ENCODE measurements at regions not wholly inside any gene's neighbourhood (a gene's known extent, or its start where the extent isn't known, plus 50 kb on each side); places are given as distances from the start of the nearest gene placed in this dataset.

DNA sequence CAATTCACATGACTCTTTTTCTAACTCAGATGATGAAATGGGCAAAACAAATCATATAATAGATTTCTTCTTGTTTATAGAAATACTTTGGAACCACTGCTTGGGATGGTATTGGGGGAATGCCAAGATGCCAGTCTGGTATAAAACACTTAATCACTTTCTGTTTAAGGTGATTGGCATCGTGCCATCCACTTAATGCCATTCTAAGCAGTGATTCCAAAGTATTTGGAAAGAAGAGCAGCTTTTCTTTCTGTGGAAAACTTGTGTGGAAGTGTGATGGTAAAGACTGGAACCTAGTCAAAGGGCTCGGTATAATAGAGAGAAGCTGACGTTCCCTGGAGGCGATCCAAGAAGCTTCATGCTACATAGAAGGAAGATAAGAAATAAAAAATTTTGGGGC, 120.6 kb downstream of the TMEM26 start:
- no peaks in the 10 kb centered on the region for H3K4me1 Mint-ChIP-seq (ENCODE audit: low read depth)
- peaks cover 3% of the 10 kb centered on the region for H3K9me3 Mint-ChIP-seq
- H3K4me3 Mint-ChIP-seq: no peak overlapping the region
- no peak overlapping the region for H3K27ac Mint-ChIP-seq
- H3K36me3 Mint-ChIP-seq (ENCODE audit: low read depth): no peaks in the 10 kb centered on the region
- no peak for DNase-seq (ENCODE audit: low spot score)
- no peaks in the 10 kb centered on the region for H3K27me3 Mint-ChIP-seq (ENCODE audit: insufficient read depth)
- intact Hi-C loops (cut with micrococcal nuclease): no loop called here

DNA sequence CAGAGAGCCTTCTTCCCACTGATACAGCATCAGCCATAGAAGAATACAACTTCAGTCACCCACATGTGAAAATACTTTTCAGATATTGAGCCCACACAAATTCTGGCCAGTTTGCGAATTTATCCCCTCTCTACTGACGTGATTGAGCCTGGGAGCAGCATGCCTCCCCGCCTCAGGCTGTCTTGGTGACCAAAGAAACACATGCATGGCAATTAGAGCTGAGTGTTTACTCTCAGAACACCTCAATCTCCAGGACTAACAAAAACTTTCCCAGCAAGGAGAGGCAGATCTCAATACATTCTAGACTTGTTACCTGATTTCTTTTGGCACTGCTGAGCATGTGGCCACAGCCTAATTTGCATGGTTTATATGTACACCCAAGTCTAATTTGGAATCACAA, 122.5 kb downstream of the TMEM26 start:
- H3K27ac Mint-ChIP-seq: no peak overlapping the region
- H3K27me3 Mint-ChIP-seq (ENCODE audit: insufficient read depth): no peaks in the 10 kb centered on the region
- no peak overlapping the region for H3K4me3 Mint-ChIP-seq
- intact Hi-C loops (cut with micrococcal nuclease): no loop called here
- no peaks in the 10 kb centered on the region for H3K36me3 Mint-ChIP-seq (ENCODE audit: low read depth)
- H3K4me1 Mint-ChIP-seq (ENCODE audit: low read depth): no peaks in the 10 kb centered on the region
- no peak for DNase-seq (ENCODE audit: low spot score)
- H3K9me3 Mint-ChIP-seq: peaks cover 3% of the 10 kb centered on the region

DNA sequence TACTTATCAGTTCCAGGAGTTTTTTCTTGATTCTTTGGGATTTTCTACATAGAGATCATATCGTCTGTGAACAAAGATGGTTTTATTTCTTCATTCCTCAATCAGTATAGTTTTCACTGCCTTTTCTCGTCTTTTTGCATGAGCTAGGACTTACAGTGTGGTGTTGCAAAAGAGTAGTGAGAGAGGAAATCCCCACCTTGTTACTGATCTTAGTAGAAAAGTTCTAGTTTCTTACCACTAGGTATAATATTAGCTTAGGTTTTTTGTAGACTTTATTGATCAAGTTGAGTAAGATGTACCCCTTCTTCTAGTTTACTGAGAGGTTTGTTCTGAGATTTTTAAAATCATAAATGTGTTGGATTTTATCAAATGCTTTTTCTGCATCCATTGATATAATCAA, 123.3 kb downstream of the TMEM26 start:
- Mint-ChIP-seq H3K4me1 (ENCODE audit: low read depth) (no peaks in the 10 kb centered on the region), H3K27ac (no peak overlapping the region), H3K9me3 (no peaks in the 10 kb centered on the region), H3K27me3 (ENCODE audit: insufficient read depth) (no peaks in the 10 kb centered on the region), H3K36me3 (ENCODE audit: low read depth) (no peaks in the 10 kb centered on the region), H3K4me3 (no peak overlapping the region)
- intact Hi-C loops (cut with micrococcal nuclease): no loop called here
- DNase-seq (ENCODE audit: low spot score): no peak

DNA sequence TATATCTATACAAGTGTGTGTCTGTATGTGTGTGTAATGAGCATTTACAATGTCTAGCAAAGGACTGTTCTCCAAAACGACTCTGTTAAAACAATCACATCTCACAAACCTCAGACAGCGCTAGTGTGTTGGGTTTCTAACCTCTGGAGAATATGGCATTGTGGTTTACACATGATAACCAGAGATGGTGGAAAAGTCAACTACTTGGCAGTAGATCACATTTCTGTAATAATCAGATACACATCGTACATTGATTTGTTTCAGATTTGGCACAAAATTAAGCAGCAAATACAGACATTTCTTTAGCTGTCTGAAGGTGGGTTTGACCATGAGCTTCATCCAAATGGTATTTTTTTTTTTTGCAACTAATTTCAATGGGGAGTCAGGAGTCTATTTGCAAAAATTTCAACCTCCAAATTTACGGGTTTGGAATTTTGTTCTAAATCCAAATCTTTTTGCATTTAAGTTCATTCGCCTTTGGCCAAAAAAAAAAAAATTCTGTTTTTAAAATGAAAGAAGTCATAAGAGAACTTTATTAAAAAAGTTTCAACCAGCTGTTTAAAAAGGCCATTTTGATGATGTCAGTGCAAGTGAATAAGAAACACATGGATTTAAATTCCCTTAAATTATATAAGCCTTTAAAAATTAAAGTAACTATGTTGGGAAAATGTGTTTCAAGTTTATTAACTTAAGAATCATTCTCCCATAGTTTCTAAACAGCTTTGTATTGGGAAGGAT, 127.8 kb downstream of the TMEM26 start:
- intact Hi-C loops (cut with micrococcal nuclease): no loop called here
- H3K36me3 Mint-ChIP-seq (ENCODE audit: low read depth): no peaks in the 10 kb centered on the region

DNA sequence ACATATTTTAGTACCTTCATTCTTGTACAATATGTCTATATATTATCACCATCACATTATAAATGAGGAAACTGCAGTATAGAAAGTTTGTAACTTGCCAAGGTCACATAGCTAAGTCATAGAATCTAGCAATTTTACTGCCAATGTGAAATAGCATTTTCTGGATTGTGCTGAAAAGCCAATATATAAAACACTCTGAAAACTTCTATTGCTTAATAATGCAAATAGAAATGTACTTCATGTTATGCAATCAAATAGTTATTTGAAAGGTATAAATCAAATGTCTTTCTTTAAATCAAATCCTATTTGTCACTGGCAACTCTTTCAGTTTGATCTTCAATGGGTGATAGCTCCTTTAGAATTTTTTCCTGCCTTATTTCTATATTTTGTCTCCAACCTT, 129.5 kb downstream of the TMEM26 start:
- no peaks in the 10 kb centered on the region for H3K36me3 Mint-ChIP-seq (ENCODE audit: low read depth)
- no peak overlapping the region for H3K27ac Mint-ChIP-seq
- H3K9me3 Mint-ChIP-seq: no peaks in the 10 kb centered on the region
- intact Hi-C loops (cut with micrococcal nuclease): no loop called here
- H3K4me1 Mint-ChIP-seq (ENCODE audit: low read depth): no peaks in the 10 kb centered on the region
- H3K4me3 Mint-ChIP-seq: no peak overlapping the region
- DNase-seq (ENCODE audit: low spot score): no peak
- peaks cover 2% of the 10 kb centered on the region for H3K27me3 Mint-ChIP-seq (ENCODE audit: insufficient read depth)

More for the DNA sequence above, 127.8 kb downstream of the TMEM26 start:
- Mint-ChIP-seq H3K27me3 (ENCODE audit: insufficient read depth) (peaks cover 2% of the 10 kb centered on the region), H3K9me3 (no peaks in the 10 kb centered on the region), H3K27ac (no peak overlapping the region), H3K4me3 (no peak overlapping the region), H3K4me1 (ENCODE audit: low read depth) (no peaks in the 10 kb centered on the region)
- no peak for DNase-seq (ENCODE audit: low spot score)

DNA sequence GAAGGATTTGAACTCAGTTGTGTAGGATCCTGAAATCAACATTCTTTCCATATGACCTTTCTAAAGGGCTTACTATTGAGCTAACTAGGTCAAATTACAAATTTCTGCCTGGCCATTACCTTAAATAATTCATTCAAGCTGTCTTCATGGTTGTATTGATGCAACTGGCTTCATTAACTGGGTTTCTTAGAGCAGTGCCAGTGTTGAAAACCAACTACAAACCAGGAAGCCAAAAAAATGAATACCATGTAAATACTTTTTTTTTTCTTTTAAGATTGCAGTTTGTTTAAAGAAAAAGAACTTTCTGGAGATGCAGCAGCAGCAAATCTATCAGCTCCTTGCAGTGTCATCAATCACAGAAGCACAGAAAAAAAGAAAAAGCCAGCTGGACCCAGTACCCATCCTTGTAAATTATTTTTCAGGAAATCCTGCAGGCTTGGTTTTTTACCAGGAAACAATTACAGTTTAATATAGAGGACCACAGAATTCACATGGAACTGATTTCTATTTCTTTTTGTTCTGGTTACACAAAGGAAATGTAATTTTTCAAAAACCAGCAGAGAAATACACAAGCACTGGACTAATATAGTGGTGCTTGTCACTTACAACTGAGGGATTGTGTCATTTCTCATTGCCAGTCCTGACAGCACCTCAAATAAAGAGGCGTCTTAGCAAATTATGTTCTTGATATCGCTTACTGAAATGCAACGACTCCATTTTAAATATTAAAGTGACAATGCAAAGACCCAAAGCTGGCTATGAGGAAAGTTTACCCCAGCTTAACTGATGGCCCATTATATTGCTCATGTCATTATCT, 131.9 kb downstream of the TMEM26 start:
- H3K9me3 Mint-ChIP-seq: no peaks in the 10 kb centered on the region
- no peak for DNase-seq (ENCODE audit: low spot score)
- intact Hi-C loops (cut with micrococcal nuclease): no loop called here
- no peak overlapping the region for H3K27ac Mint-ChIP-seq
- no peaks in the 10 kb centered on the region for H3K4me1 Mint-ChIP-seq (ENCODE audit: low read depth)
- peaks cover 2% of the 10 kb centered on the region for H3K27me3 Mint-ChIP-seq (ENCODE audit: insufficient read depth)
- H3K36me3 Mint-ChIP-seq (ENCODE audit: low read depth): no peaks in the 10 kb centered on the region
- H3K4me3 Mint-ChIP-seq: no peak overlapping the region

DNA sequence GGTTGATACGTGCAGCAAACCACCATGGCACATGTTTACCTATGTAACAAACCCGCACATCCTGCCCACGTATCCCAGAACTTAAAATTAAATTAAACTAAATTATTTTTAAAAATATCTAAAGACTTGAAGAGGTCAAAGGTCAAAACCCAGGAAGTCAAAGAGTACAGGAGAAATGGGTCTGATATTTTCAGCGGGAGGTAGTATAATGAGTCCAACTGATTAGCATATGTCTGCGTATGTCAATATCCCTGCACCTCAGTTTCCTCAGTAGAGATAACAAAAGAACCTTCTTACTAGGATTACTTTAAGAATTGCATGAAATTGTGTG, 133.0 kb downstream of the TMEM26 start:
- H3K9me3 Mint-ChIP-seq: no peaks in the 10 kb centered on the region
- intact Hi-C loops (cut with micrococcal nuclease): no loop called here

DNA sequence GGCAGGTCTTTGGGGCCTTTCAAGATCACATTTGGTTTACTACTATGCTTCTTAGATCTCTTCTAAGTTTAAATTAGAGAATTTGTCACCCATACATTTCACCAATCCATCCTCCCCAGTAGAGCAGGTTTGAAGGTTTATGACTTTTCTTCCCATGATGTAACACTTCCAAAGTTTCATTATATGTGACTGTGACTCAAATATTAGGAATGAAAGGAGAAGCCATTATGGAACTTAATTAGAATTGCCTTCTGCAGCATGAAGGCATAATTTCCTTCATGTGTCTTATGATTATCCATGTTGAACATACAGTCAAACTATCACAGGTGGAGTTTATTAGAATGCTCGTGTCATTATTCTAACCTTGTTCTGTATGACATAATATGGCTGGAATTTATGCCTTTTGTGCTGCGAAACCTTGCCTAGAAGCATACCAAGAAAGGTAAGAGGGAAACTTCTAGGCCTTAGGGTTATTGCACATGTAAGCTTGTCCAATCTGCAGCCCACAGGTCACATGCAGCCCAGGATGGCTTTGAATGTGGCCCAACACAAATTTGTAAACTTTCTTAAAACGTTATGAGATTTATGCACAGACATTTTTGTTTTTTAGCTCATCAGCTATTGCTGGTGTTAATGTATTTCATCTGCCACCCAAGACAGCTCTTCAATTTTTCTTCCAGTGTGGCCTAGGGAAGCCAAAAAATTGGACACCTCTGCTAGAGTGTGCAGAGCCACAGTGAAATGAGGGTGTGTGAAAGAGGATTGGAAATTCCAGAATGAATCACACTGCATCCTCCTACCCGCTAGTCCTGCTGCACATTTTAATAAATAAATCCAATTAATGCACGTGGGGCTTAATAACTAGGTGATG, 133.6 kb downstream of the TMEM26 start:
- H3K4me3 Mint-ChIP-seq: no peak overlapping the region
- peaks cover 2% of the 10 kb centered on the region for H3K27me3 Mint-ChIP-seq (ENCODE audit: insufficient read depth)
- no peaks in the 10 kb centered on the region for H3K36me3 Mint-ChIP-seq (ENCODE audit: low read depth)
- no peak overlapping the region for H3K27ac Mint-ChIP-seq
- intact Hi-C loops (cut with micrococcal nuclease): no loop called here
- no peaks in the 10 kb centered on the region for H3K9me3 Mint-ChIP-seq
- no peak for DNase-seq (ENCODE audit: low spot score)
- no peaks in the 10 kb centered on the region for H3K4me1 Mint-ChIP-seq (ENCODE audit: low read depth)

More for the DNA sequence above, 133.0 kb downstream of the TMEM26 start:
- peaks cover 2% of the 10 kb centered on the region for H3K27me3 Mint-ChIP-seq (ENCODE audit: insufficient read depth)
- no peaks in the 10 kb centered on the region for H3K36me3 Mint-ChIP-seq (ENCODE audit: low read depth)
- no peak overlapping the region for H3K4me3 Mint-ChIP-seq
- no peak overlapping the region for H3K27ac Mint-ChIP-seq
- H3K4me1 Mint-ChIP-seq (ENCODE audit: low read depth): no peaks in the 10 kb centered on the region
- no peak for DNase-seq (ENCODE audit: low spot score)

DNA sequence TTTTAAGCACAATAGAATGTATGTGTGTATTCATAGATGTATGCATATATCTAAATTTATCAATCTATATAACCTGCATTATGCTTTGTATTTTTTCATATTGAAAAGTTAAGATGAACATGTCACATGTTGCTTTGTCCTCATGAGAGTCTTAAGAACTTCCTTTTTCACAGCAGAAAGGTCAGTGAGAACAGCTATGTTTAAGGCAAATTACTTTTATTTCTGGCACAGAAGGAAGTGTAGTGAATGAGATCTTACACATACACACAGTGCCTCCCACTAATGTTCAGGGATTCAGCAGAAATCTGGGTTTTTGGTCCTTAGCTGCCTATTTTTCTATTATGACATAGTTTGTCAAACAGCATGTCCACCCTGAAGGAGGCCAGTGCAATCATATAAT, 134.8 kb downstream of the TMEM26 start:
- Mint-ChIP-seq H3K27me3 (ENCODE audit: insufficient read depth) (no peaks in the 10 kb centered on the region), H3K4me3 (no peak overlapping the region), H3K36me3 (ENCODE audit: low read depth) (no peaks in the 10 kb centered on the region), H3K27ac (no peak overlapping the region), H3K4me1 (ENCODE audit: low read depth) (peaks cover 7% of the 10 kb centered on the region), H3K9me3 (no peaks in the 10 kb centered on the region)
- intact Hi-C loops (cut with micrococcal nuclease): no loop called here
- no peak for DNase-seq (ENCODE audit: low spot score)

DNA sequence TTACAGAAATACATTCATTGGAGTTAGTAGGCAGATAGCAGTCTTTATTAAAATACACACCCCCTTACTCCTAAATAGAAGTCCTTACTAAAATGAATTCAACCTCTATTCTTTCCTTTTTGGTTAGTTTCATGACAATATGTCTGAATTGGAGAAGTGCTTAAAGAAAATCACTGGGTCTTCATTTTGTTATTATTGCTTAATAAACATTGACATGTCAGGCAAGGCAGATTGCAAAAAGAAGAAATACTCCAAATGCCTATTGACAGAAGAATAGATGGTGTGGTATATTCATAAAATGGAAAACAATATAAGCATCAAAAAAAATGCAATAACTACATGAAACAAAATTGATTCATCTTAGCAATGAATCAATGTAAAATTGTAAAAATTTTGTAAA, 135.5 kb downstream of the TMEM26 start:
- H3K36me3 Mint-ChIP-seq (ENCODE audit: low read depth): no peaks in the 10 kb centered on the region
- no peaks in the 10 kb centered on the region for H3K27me3 Mint-ChIP-seq (ENCODE audit: insufficient read depth)
- peaks cover 9% of the 10 kb centered on the region for H3K4me1 Mint-ChIP-seq (ENCODE audit: low read depth)
- H3K9me3 Mint-ChIP-seq: no peaks in the 10 kb centered on the region
- H3K27ac Mint-ChIP-seq: no peak overlapping the region
- no peak for DNase-seq (ENCODE audit: low spot score)
- intact Hi-C loops (cut with micrococcal nuclease): no loop called here
- no peak overlapping the region for H3K4me3 Mint-ChIP-seq

DNA sequence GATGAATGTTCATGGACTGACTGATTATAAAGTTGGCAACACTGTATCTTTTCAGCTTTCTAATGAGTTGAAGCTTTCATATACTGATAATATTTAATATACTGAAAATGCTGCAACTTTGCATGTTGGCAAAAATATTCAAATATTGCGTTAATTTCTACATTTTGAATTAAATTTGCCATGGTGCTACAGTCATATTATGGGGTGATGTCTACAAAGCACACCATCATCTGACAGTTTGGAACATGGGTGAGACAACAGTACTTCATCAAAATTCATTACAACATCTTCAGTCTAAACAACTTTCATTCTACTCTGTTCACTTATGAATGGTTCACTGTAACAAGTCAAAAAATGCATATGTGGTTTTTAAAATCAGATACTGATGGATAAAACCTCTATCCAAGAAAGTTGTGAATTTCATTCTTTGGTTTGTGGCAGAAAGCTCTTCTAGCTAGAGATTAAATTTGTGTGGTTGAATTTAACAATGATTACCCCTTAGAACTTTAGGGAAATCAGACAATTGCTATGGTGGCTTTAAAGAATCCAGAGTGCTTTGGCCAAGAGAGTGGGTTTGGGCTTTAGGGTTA, 136.4 kb downstream of the TMEM26 start:
- Mint-ChIP-seq H3K4me3 (no peak overlapping the region), H3K27me3 (ENCODE audit: insufficient read depth) (peaks cover 2% of the 10 kb centered on the region), H3K9me3 (no peaks in the 10 kb centered on the region), H3K27ac (no peak overlapping the region), H3K4me1 (ENCODE audit: low read depth) (peaks cover 9% of the 10 kb centered on the region), H3K36me3 (ENCODE audit: low read depth) (no peaks in the 10 kb centered on the region)
- DNase-seq (ENCODE audit: low spot score): no peak
- intact Hi-C loops (cut with micrococcal nuclease): no loop called here

DNA sequence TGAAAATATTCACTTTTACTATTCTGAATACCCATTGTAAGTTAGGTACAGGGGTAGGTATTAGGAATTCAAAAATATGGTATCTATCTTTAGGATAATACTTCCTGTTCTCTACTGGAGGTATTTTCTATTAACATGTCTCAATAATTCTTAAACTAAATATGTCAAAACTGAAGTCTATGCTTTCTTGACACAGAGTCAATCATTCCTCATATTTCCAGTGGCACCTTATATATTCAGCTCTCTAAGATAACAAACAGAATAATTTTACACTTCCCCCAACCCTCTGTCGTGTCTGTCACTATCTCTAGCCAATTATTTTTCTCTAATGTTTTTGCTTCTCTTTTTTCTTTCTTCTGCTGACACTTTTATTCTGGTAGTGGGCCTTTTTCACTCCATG, 138.9 kb downstream of the TMEM26 start:
- H3K4me3 Mint-ChIP-seq: no peak overlapping the region

More for the DNA sequence above, 138.9 kb downstream of the TMEM26 start:
- H3K27ac Mint-ChIP-seq: no peak overlapping the region
- no peaks in the 10 kb centered on the region for H3K36me3 Mint-ChIP-seq (ENCODE audit: low read depth)
- no peak for DNase-seq (ENCODE audit: low spot score)
- peaks cover 7% of the 10 kb centered on the region for H3K27me3 Mint-ChIP-seq (ENCODE audit: insufficient read depth)
- H3K4me1 Mint-ChIP-seq (ENCODE audit: low read depth): peaks cover 9% of the 10 kb centered on the region
- H3K9me3 Mint-ChIP-seq: no peaks in the 10 kb centered on the region
- intact Hi-C loops (cut with micrococcal nuclease): no loop called here
